Activated naive CD4-positive, alpha-beta T cell (primary cell): ENCODE measurements at regions not wholly inside any gene's neighbourhood (a gene's known extent, or its start where the extent isn't known, plus 50 kb on each side); places are given as distances from the start of the nearest gene placed in this dataset.

Experiments used
- DNase-seq, 4 experiments: peaks; one replicate each; lab custom pipeline; 2025; lab: John Stamatoyannopoulos, UW

DNA sequence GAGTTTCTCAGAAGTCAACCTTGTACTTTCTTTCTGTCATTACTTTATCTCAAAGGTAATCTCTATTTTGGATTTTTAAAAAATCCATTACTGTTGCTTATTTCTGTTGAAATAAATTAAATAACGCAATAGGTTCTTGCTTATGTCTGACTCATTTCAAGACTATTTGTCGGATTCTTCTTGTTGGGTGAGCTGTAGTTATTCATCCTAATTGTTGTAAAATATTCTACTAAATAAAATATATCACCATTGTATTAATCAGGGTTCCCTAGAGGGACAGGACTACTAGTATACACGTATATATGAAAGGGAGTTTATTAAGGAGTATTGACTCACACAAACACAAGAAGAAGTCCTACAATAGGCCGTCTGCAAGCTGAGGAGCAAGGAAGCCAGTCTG lies 403.9 kb upstream of the CYRIA start:
- no peak for DNase-seq

GRCh38 chr2:17068021-17068420 lies 402.4 kb upstream of the CYRIA start:
- no peak for DNase-seq

GRCh38 chr2:17065536-17065935 lies 399.9 kb upstream of the CYRIA start:
- DNase-seq: no peak

DNA sequence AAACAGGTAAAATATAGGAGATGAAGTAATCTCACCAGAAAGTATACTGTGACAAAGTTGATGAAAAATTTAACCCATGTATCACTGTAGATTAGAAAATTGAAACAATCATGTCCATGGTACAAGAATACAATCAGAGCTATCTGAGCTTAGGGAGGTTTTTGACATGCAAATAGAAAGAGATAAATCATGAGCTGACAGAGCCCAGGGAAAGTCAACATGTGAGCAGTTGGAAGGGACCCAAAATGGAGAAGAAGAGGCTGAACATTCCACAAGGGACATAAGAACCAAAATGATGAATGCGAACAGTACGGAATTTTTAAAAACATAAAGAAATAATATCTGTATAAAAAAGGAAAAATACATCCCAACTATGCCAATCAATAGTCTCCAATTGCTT lies 395.4 kb upstream of the CYRIA start:
- no peak for DNase-seq

DNA sequence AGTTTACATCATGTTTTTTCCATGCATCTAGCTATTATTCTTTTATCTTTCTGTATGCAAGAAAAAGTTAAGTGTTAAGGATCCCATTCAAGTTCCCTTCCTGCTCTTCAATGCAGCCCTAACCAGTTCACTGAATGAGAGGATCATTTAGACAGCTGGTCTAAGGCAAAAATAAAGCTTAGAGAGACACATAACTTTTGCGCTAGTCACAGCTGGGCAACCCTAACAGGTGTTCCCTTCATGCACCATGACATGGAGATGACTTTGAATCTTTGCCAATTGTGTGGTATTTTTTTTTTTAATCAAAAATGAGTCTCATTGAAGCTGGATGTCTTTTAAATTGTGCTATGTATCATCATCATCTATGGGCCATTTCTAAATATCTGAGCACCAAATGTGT lies 393.8 kb upstream of the CYRIA start:
- no peak for DNase-seq

- no peak for DNase-seq
Observed at GRCh38 chr2:17058772-17059402, 393.3 kb upstream of the CYRIA start.

DNA sequence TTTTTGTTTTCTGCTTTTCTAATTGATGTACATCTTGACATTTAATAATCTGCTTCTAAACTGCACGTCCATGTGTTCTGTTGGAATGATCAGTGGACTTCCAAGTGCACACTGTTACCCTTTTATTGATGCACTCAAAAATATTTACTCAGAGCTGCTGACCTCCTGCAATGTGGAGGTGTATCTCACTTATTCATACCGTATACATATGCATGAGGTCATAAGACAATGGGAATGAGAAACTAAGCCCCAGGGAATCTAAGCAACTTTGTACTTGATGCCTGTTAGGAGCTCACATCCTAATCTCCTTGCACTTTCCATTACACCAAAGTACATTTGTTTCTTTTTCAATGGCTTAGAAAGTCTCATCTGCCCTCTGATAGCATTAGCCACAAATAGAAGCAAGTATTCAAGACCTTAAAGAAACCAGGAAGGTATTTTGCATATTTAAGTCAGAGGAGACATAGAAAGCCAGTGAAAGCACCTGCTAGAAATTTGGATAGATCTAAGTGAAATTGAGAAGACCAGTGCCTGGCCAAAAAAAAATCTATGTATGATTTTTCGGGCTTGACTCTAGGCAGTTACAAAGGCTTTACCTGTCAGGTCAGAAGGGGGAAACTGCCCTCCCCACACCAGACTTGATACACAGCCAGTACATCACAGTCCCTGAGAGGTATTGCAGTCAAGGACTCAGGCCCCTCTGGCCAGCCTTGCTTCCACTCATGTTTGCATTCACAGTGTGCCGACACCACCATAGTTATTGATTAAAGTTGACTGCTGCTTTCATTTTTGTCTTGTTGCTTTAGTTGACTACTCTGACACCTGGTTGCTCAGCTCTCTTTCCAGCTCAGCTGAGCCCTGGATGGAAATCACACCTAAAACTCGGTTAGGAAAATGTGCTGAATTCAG lies 391.7 kb upstream of the CYRIA start:
- DNase-seq: no peak

GRCh38 chr2:17056236-17056635 lies 390.6 kb upstream of the CYRIA start:
- no peak for DNase-seq

DNA sequence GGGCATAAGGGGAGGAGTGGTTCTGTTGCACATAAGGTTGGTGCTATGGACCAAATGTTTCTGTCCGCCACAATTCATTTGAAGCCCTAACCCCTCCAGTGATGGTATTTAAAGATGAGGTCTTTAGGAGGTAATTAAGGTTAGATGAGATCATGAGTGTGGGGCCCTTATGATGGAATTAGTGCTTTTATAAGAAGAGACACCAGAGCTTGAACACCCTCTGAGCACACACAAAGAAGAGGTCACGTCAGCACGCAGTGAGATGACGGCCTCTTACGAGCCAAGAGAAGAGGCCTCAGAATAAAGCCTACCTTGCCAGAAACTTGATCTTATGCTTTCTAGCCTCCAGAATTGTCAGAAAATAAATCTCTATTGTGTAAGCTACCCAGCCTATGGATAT lies 386.4 kb upstream of the CYRIA start:
- DNase-seq: no peak

DNA sequence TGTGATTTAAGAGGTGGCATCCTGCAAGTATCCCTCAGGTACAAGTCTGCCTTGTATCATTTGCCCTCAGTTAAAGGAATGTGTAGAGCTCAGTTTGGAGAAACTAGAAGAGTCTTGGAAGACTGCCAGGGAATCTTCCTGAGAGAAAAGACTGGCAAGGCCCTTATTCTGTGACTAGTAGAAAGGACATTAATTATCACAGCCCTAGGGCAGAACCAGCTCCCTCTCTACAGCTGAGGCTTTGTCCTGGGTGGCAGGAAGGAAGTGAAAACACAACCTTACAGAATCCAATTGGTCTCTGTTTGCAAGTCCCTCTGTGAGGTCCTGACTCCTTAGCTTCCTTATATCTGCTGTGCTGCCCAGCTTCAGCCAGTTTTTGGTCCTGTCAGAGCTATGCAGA lies 385.9 kb upstream of the CYRIA start:
- DNase-seq: no peak

GRCh38 chr2:17043173-17043572 lies 377.5 kb upstream of the CYRIA start:
- no peak for DNase-seq

DNA sequence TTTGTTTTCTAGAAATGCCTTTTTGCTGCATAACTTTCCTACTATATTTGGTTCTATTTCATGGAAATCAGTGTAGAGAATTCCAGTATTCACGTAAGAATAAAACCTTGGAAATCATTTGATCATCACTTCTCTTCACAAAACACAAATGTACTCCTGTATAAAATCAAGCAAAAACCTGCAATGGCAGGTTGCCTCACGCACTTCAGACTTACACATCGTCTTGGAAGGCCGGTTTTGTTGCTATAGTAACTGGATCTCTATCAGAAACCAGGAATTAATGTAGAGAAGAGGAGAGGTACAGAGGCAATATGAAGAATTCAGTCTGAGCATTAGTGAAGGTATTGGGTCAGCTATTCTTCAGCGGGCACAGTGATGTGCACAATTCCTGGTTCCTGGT lies 370.7 kb upstream of the CYRIA start:
- DNase-seq: no peak

- DNase-seq: no peak
Observed at GRCh38 chr2:17035010-17035409, 369.4 kb upstream of the CYRIA start.

- no peak for DNase-seq
Observed at GRCh38 chr2:17030047-17030446, 364.4 kb upstream of the CYRIA start.

DNA sequence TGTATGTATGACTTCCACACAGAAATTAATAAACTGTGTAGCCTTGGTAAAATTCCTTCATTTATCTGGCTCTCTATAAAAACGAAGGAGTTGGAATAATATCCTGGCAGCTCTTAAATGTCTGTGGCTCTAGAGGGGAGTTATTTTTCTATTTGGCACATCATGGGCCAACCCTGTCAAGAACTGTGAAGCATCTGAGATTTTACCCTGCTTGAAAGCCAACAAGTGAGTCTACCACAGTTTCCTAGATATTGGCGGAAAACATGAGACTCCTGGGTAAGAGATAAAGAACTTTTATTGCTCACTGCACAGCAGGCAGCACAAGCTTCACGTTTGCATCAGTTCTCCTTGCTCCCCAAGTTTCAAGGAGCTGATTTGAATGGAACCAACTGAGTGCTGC lies 346.7 kb upstream of the CYRIA start:
- no peak for DNase-seq

DNA sequence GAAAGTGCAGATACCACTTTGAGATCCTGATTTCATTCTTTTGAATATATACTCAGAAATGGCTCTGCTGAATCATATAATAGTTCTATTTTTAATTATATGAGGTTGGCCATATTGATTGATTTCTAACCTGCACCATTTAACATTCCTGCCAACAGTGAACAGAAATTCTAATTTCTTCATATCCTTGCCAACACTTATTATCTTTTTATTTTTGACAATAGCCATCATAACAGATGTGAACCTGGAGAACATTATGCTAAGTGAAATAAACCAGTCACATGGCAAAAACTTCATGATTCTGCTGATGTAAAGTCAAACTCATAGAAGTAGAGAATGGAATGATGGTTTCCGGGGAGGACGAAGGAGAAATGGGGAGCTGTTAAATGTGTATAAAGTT lies 344.5 kb upstream of the CYRIA start:
- DNase-seq: no peak

DNA sequence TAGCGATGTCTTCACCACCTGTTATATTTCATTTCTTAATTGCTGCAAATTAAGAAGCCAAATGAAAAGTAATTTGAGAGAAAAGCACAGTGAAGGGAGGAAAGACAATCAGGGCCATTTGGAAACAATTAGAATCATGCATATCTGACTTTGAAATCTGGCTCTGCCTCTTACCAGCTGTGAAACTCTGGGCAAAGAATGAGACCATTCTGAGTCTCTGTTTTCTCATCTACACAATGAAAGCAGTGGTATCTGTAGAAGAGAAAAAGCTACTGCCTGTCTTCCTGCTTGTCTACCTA lies 334.5 kb upstream of the CYRIA start:
- no peak for DNase-seq

DNA sequence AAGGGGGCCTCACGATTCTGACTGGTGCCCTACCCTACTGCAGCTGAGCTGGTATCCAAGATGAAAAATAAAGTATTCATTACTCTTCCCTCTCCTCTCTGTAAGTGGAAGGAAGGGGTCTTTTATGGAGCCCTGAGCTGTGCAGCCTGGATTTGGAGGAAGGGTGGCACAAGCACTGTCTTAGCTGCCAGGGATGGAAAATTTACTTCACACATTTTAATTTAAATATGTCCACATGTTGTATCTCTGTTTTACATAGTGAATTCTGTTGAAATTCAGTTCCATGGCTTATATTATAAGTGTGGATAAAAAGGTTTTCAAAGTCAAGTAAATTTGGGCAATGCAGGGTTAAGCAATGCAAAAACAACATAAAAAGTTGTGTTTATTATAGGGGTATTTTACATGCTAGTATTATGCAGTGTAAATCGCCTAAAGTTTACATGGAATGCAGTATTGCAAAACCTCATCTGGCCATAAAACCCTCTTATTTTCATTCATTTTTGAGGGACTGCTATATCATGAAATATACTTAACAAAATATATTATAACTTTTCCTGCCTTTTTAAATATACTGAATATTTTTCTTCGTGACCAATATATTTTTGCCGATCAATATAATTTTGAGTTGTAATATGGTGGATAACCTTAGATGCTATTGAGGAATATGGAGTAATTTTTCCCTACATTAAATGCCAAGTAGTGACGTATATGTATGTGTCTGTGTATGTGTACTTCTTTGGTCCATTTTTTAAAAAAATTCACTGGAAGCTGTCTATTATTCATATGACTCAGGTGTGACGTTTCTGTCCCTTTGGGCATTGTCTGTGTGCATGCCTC lies 333.9 kb upstream of the CYRIA start:
- DNase-seq: no peak

DNA sequence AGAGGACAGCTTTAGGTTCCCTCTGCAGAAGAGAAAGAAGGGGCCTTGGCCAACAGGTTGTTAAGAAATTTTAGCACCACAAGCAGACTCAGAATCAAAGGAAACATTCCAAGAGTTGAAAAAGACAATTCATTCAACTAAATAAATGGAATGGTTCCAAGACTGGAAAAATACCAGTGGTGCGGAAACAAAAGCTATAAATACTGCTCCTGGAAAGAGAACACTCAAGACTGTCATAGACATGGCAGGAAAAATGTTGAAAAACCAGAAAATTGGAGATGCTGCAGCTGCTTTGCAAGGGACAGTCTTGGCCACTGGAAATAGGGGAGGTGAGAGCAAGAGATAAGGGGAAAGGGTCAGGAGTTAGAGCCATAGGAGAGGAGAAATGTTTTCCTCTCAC lies 312.7 kb upstream of the CYRIA start:
- no peak for DNase-seq

- no peak for DNase-seq
Observed at GRCh38 chr2:16974688-16975087, 309.1 kb upstream of the CYRIA start.

DNA sequence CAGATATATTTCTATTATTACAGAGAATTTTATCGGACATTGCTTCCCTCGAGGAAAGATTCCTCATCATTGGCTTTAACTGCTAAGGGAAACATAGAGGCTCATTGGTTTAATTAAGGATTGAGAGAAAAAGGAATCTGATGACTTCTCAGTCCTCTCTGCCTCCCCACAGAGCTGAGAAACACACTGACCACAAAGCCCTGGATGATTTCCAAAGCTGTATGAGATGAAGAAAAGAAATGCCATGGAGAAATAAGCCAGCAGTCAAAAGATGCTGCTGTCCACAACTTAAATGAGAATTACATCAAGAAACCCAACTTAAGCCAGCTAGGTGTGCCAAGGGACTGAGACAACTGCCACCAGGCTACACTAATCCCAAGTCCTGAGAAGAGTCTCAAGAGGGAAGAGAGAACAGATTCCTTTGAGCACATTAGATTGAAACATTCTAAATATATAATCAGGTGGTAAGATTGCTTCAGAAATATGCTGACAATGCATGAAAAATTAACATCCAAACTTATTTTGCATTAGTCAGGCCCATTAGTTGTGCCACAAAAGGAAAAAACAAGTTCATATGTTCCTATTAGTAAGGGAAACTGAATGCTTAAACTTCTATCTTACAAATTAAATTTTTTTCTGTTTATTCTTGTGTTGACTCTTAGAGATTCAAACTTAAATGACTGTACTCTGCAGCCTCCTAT lies 308.1 kb upstream of the CYRIA start:
- DNase-seq: no peak

GRCh38 chr2:16972276-16972675 lies 306.6 kb upstream of the CYRIA start:
- no peak for DNase-seq
